Endothelial cell of umbilical vein (primary cell): ENCODE measurements at regions not wholly inside any gene's neighbourhood (a gene's known extent, or its start where the extent isn't known, plus 50 kb on each side); places are given as distances from the start of the nearest gene placed in this dataset.

ENCODE experiments used
- CTCF ChIP-seq, 2 donors: IDR thresholded peaks; 1 replicate in 1 of 2; 2 replicates in 1 of 2; pipeline ENCODE4 v1.5.1; 2011; ENCODE audit warnings: low read length in 2 of 2, mild to moderate bottlenecking in 2 of 2, moderate library complexity in 2 of 2, control low read depth in 1 of 2, inconsistent platforms in 1 of 2, low read depth in 1 of 2; ENCODE audit not compliant: insufficient read depth in 1 of 2; ENCODE audit errors: extremely low read depth in 1 of 2
- EZH2 ChIP-seq: IDR thresholded peaks from 2 replicates; pipeline ENCODE4 v1.6.1; 2012; ENCODE audit warnings: borderline replicate concordance, low read depth, mild to moderate bottlenecking, moderate library complexity, low read length, inconsistent platforms; ENCODE audit not compliant: severe bottlenecking
- FOS ChIP-seq: IDR thresholded peaks from 2 replicates; pipeline ENCODE4 v1.6.1; 2011; ENCODE audit warnings: mild to moderate bottlenecking, low read length, moderate library complexity, borderline replicate concordance; ENCODE audit not compliant: insufficient read depth
- GATA2 ChIP-seq: IDR thresholded peaks from 2 replicates; pipeline ENCODE4 v1.7.0; 2011; ENCODE audit warnings: low read depth, mild to moderate bottlenecking, moderate library complexity, mixed read lengths, low read length; ENCODE audit not compliant: insufficient read length, insufficient read depth
- JUN ChIP-seq: IDR thresholded peaks from 2 replicates; pipeline ENCODE4 v1.6.1; 2011; ENCODE audit warnings: borderline replicate concordance, low read depth; ENCODE audit not compliant: insufficient read length, insufficient read depth
- MYC ChIP-seq: IDR thresholded peaks from one replicate; pipeline ENCODE4 v1.6.1; 2011; ENCODE audit warnings: mild to moderate bottlenecking, low read depth, low read length
- POLR2A ChIP-seq: IDR thresholded peaks from 2 replicates; pipeline ENCODE4 v1.6.1; 2012; ENCODE audit warnings: low read depth, mild to moderate bottlenecking, control low read depth, low read length
- POLR2AphosphoS5 ChIP-seq: IDR thresholded peaks from 2 replicates; pipeline ENCODE4 v1.6.1; 2012; ENCODE audit warnings: low read depth, mild to moderate bottlenecking, control low read depth, low read length, moderate library complexity; ENCODE audit not compliant: insufficient read depth
- TF ChIP-seq, protein P1 (sequence below): IDR thresholded peaks from 2 replicates; pipeline ENCODE4 v1.6.1; 2011; ENCODE audit not compliant: insufficient read depth, insufficient read length

DNA sequence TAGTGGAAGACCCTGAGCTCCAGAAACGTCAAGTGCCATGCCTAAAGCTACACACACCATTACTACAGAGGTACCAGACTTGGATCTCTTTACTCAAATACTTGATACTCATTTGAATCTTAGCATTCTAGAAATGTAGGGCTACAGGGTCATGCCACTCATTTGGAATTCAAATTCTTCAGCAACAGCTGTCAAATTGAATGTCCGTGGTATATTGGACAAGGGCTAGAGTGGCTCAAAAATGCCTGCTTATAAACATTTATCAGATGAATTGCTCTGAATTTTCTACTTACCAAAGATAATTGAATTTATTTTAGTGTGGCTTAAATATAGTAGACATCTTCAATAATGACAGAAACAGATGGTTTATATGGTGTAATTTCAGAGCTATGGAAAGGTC is 669.7 kb downstream of the SLC4A3 start:
- TF ChIP-seq CTCF (IDR thresholded peaks at IDR 0.05; ENCODE audit: extremely low read depth in 1 of 2, insufficient read depth in 1 of 2, low read depth in 1 of 2, low read length in 2 of 2), result no peak
- no peak for TF ChIP-seq POLR2AphosphoS5
- no peak for TF ChIP-seq MYC
- TF ChIP-seq POLR2A, result no peak
- TF ChIP-seq, protein P1, sequence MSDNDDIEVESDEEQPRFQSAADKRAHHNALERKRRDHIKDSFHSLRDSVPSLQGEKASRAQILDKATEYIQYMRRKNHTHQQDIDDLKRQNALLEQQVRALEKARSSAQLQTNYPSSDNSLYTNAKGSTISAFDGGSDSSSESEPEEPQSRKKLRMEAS, result no peak
- no peak for TF ChIP-seq EZH2
- no peak for TF ChIP-seq JUN
- TF ChIP-seq FOS, result no peak
- no peak for TF ChIP-seq GATA2
